ENCODE measurements at regions not wholly inside any gene's neighbourhood (a gene's known extent, or its start where the extent isn't known, plus 50 kb on each side); places are given as distances from the start of the nearest gene placed in this dataset.

DNA sequence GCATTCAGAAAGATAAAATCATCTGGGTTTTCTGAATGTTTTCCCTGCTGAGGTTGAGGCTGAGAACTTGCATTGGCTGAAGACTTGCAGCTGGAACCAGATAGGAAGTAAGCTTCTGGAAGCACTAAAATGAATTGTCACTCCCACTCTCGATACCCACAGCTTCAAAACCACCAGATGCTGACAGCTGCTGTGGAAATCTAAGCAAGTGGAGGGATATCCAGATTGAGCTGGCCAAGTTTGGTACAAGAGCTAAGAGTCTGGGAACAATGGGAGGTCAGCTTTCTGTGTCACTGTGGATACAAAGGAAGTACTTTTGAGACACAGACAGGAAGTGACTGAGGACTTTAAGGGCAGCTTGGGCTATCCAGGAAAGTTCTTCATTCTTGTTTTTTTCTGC is 51.3 kb upstream of the CD44 start:
- Histone ChIP-seq H3K27ac (ENCODE audit: low read depth) (no peak overlapping the region), H3K79me2 (replicated peaks; ENCODE audit: insufficient read depth) (no peaks in the 10 kb centered on the region), H3K27me3 (ENCODE audit: insufficient read depth) (no peaks in the 10 kb centered on the region), H3K4me1 (ENCODE audit: insufficient read depth) (no peaks in the 10 kb centered on the region), H4K20me1 (replicated peaks; ENCODE audit: insufficient read depth) (no peaks in the 10 kb centered on the region), H3K36me3 (ENCODE audit: insufficient read depth) (no peaks in the 10 kb centered on the region), H2AFZ (no peak overlapping the region), H3K4me2 (no peak overlapping the region), H3K4me3 (no peak overlapping the region), H3K9me2 (ENCODE audit: insufficient read depth) (peaks cover 28% of the 10 kb centered on the region), H3F3A (replicated peaks; ENCODE audit: low read depth) (no peaks in the 10 kb centered on the region)
- H3K27ac Mint-ChIP-seq: no peak overlapping the region
- no peak overlapping the region for H3K4me3 Mint-ChIP-seq
- DNase-seq (ENCODE audit: low spot score) (no peak), ATAC-seq (no peak)
- no peaks in the 10 kb centered on the region for H3K36me3 Mint-ChIP-seq (ENCODE audit: low read depth)
- no peaks in the 10 kb centered on the region for H3K27me3 Mint-ChIP-seq (ENCODE audit: insufficient read depth, low read depth, poor library complexity)
- H3K9me3 Mint-ChIP-seq: no peaks in the 10 kb centered on the region
- TF ChIP-seq EZH2 (IDR thresholded peaks at IDR 0.05; ENCODE audit: low read depth, unreplicated experiment) (no peak), NANOG (IDR thresholded peaks at IDR 0.05; ENCODE audit: borderline replicate concordance) (no peak), EZH2phosphoT487 (IDR thresholded peaks at IDR 0.05; ENCODE audit: unreplicated experiment) (no peak), ZNF331 (CRISPR knock-in tag; IDR thresholded peaks at IDR 0.05; ENCODE audit: low read depth) (no peak), JUNB (IDR thresholded peaks at IDR 0.05; ENCODE audit: unreplicated experiment) (no peak), POLR2AphosphoS5 (IDR thresholded peaks at IDR 0.05; ENCODE audit: low read depth) (no peak), ETS1 (IDR thresholded peaks at IDR 0.05) (no peak), CREB1 (CRISPR knock-in tag; IDR thresholded peaks at IDR 0.05; ENCODE audit: low read depth) (no peak), STAT1 (IDR thresholded peaks at IDR 0.05; ENCODE audit: unreplicated experiment) (no peak), ZNF114 (CRISPR knock-in tag; IDR thresholded peaks at IDR 0.05) (no peak)
- TF ChIP-seq, protein P1, sequence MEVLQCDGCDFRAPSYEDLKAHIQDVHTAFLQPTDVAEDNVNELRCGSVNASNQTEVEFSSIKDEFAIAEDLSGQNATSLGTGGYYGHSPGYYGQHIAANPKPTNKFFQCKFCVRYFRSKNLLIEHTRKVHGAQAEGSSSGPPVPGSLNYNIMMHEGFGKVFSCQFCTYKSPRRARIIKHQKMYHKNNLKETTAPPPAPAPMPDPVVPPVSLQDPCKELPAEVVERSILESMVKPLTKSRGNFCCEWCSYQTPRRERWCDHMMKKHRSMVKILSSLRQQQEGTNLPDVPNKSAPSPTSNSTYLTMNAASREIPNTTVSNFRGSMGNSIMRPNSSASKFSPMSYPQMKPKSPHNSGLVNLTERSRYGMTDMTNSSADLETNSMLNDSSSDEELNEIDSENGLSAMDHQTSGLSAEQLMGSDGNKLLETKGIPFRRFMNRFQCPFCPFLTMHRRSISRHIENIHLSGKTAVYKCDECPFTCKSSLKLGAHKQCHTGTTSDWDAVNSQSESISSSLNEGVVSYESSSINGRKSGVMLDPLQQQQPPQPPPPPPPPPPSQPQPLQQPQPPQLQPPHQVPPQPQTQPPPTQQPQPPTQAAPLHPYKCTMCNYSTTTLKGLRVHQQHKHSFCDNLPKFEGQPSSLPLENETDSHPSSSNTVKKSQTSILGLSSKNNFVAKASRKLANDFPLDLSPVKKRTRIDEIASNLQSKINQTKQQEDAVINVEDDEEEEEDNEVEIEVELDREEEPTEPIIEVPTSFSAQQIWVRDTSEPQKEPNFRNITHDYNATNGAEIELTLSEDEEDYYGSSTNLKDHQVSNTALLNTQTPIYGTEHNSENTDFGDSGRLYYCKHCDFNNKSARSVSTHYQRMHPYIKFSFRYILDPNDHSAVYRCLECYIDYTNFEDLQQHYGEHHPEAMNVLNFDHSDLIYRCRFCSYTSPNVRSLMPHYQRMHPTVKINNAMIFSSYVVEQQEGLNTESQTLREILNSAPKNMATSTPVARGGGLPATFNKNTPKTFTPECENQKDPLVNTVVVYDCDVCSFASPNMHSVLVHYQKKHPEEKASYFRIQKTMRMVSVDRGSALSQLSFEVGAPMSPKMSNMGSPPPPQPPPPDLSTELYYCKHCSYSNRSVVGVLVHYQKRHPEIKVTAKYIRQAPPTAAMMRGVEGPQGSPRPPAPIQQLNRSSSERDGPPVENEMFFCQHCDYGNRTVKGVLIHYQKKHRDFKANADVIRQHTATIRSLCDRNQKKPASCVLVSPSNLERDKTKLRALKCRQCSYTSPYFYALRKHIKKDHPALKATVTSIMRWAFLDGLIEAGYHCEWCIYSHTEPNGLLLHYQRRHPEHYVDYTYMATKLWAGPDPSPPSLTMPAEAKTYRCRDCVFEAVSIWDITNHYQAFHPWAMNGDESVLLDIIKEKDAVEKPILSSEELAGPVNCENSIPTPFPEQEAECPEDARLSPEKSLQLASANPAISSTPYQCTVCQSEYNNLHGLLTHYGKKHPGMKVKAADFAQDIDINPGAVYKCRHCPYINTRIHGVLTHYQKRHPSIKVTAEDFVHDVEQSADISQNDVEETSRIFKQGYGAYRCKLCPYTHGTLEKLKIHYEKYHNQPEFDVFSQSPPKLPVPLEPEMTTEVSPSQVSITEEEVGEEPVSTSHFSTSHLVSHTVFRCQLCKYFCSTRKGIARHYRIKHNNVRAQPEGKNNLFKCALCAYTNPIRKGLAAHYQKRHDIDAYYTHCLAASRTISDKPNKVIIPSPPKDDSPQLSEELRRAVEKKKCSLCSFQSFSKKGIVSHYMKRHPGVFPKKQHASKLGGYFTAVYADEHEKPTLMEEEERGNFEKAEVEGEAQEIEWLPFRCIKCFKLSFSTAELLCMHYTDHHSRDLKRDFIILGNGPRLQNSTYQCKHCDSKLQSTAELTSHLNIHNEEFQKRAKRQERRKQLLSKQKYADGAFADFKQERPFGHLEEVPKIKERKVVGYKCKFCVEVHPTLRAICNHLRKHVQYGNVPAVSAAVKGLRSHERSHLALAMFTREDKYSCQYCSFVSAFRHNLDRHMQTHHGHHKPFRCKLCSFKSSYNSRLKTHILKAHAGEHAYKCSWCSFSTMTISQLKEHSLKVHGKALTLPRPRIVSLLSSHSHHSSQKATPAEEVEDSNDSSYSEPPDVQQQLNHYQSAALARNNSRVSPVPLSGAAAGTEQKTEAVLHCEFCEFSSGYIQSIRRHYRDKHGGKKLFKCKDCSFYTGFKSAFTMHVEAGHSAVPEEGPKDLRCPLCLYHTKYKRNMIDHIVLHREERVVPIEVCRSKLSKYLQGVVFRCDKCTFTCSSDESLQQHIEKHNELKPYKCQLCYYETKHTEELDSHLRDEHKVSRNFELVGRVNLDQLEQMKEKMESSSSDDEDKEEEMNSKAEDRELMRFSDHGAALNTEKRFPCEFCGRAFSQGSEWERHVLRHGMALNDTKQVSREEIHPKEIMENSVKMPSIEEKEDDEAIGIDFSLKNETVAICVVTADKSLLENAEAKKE (CRISPR knock-in tag; IDR thresholded peaks at IDR 0.05): no peak
- TF ChIP-seq, protein P2, sequence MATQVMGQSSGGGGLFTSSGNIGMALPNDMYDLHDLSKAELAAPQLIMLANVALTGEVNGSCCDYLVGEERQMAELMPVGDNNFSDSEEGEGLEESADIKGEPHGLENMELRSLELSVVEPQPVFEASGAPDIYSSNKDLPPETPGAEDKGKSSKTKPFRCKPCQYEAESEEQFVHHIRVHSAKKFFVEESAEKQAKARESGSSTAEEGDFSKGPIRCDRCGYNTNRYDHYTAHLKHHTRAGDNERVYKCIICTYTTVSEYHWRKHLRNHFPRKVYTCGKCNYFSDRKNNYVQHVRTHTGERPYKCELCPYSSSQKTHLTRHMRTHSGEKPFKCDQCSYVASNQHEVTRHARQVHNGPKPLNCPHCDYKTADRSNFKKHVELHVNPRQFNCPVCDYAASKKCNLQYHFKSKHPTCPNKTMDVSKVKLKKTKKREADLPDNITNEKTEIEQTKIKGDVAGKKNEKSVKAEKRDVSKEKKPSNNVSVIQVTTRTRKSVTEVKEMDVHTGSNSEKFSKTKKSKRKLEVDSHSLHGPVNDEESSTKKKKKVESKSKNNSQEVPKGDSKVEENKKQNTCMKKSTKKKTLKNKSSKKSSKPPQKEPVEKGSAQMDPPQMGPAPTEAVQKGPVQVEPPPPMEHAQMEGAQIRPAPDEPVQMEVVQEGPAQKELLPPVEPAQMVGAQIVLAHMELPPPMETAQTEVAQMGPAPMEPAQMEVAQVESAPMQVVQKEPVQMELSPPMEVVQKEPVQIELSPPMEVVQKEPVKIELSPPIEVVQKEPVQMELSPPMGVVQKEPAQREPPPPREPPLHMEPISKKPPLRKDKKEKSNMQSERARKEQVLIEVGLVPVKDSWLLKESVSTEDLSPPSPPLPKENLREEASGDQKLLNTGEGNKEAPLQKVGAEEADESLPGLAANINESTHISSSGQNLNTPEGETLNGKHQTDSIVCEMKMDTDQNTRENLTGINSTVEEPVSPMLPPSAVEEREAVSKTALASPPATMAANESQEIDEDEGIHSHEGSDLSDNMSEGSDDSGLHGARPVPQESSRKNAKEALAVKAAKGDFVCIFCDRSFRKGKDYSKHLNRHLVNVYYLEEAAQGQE (IDR thresholded peaks at IDR 0.05; ENCODE audit: unreplicated experiment): no peak
- TF ChIP-seq, protein P3, sequence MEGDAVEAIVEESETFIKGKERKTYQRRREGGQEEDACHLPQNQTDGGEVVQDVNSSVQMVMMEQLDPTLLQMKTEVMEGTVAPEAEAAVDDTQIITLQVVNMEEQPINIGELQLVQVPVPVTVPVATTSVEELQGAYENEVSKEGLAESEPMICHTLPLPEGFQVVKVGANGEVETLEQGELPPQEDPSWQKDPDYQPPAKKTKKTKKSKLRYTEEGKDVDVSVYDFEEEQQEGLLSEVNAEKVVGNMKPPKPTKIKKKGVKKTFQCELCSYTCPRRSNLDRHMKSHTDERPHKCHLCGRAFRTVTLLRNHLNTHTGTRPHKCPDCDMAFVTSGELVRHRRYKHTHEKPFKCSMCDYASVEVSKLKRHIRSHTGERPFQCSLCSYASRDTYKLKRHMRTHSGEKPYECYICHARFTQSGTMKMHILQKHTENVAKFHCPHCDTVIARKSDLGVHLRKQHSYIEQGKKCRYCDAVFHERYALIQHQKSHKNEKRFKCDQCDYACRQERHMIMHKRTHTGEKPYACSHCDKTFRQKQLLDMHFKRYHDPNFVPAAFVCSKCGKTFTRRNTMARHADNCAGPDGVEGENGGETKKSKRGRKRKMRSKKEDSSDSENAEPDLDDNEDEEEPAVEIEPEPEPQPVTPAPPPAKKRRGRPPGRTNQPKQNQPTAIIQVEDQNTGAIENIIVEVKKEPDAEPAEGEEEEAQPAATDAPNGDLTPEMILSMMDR (conservative IDR thresholded peaks at IDR 0.05; ENCODE audit: low read depth in 2 of 2): no peak
- 0 out of 3 replicates have a peak, but pooled peaks cover 3% of the 10 kb centered on the region for H3K4me1 Mint-ChIP-seq

Measured in GM23338 (cell line).